ENCODE measurements at regions not wholly inside any gene's neighbourhood (a gene's known extent, or its start where the extent isn't known, plus 50 kb on each side); places are given as distances from the start of the nearest gene placed in this dataset.
"Not testable (repeated sequence)": the region's sequence is repeated elsewhere in the genome, so short reads cannot be mapped to it uniquely, and the experiment has no call there.

DNA sequence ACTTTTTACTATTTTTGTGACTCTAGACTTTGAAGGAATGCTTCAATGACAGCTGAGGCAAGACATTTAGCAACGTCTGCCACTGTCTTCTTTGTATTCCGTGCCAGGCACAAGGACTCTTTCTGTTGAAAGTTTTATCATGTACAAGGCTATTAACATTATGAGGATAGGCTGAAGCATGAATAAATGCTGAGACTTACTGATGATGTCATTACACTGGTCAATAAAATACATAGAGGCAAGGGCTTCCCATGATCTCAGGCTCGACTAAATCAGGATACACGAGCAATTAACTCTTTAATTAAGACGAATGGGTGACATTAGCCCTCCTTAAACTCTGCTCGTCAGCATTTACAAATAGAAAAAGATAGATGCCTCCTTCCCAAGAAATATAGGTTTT, 1393.3 kb upstream of the WWC1 start:
- DNase-seq, result no peak

DNA sequence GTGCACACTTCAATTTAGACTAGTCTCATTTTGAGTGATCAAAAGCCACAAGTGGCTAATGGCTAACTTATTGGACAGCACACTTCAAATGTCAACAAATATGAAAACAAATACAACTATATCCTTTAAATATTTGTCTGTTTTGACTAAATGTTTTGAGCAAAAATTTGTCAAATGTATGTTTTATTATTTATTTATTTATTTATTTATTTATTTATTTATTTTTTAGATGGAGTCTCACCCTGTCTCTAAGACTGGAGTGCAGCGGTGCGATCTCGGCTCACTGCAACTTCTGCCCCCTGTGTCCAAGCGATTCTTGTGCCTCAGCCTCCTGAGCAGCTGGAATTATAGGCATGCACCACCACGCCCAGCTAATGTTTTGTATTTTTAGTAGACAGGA, 1392.1 kb upstream of the WWC1 start:
- DNase-seq, result no peak

DNA sequence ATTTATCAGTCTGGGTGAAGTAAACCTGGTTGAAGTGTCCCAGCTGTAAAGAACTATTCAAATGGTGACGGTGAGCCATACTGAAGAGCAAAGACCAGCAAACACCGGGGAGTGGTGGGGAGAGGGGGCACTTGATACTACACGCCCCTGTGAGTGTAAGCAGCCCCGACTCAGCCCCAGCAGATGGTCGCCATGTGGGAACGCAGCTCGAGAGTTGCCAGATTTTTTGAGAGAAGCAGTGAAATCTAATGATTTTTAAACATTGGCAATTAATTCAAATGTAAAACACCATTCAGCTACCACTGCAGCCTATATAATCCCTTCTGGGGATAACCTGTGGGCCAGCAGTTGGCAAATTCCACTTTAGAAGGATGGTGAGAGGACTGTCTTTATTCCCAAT, 1386.9 kb upstream of the WWC1 start:
- no peak for DNase-seq

GRCh38 chr5:166906991-166907713, 1384.3 kb upstream of the WWC1 start:
- DNase-seq, result no peak

- no peak for DNase-seq
Measured at GRCh38 chr5:166909040-166909439, 1382.4 kb upstream of the WWC1 start.

DNA sequence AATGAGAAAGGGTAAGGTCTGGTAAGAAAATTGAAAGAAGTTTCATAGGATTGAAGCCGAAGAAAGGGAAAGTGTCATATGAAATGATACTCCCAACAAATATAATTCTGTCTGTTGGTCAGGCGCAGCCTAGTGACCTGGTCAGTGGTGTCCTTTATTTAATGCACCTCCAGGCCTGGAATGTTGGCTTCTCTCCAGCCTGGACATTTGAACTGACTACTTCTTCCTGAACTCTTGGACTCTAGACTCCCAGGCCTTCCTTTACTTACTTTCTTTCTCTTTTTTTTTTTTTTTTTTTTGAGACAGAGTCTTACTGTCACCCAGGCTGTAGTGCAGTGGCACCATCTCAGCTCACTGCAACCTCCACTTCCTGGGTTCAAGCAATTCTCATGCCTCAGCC, 1381.5 kb upstream of the WWC1 start:
- DNase-seq, result no peak

DNA sequence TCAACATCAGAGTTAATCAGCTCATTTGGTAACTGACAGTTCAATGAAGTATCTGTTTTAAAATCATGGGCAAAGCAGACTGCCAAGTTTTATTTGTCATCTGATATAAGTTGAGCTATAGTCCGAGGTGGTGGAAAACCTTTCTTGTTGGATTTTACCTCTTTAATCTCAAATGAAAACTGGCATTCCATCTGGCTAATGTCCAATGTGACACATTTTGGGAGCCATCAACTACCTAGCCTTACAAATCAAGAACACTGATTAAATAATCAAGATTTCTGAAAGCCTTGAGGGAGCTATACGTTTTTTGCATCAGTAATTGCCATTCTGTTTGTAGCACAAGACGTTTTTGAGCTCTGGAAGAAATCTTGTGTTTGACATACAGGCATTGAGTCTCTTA, 1380.5 kb upstream of the WWC1 start:
- no peak for DNase-seq

GRCh38 chr5:166916021-166916420, 1375.4 kb upstream of the WWC1 start:
- DNase-seq, result no peak

- no peak for DNase-seq
Measured at GRCh38 chr5:166926138-166926537, 1365.3 kb upstream of the WWC1 start.

- DNase-seq, result not testable (repeated sequence)
Measured at GRCh38 chr5:166926806-166927475, 1364.5 kb upstream of the WWC1 start.

- no peak for DNase-seq
Measured at GRCh38 chr5:166936351-166936750, 1355.1 kb upstream of the WWC1 start.

DNA sequence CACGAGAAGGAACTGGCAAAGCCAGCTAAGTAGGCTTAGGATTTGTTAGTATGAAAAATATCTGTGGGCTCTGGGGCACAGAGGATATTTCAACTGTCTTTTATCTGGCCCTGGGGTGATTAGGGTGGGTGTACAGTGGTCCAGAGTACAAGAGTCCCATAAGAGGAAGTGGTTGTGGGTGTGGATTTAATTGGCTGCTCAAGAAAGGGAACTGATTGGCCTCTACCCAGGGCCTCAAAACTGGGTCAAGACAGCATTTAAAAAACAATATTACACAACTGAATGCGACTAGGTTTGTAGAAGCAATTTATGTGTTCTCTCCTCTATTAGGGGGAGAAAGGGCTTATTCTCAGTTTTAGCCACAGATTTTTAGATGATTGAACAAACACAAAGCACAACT, 1353.4 kb upstream of the WWC1 start:
- no peak for DNase-seq

GRCh38 chr5:166942948-166943347, 1348.5 kb upstream of the WWC1 start:
- no peak for DNase-seq

GRCh38 chr5:166947045-166947444, 1344.4 kb upstream of the WWC1 start:
- no peak for DNase-seq

- no peak for DNase-seq
Measured at GRCh38 chr5:166948679-166949078, 1342.8 kb upstream of the WWC1 start.

- DNase-seq, result no peak
Measured at GRCh38 chr5:166952048-166952447, 1339.4 kb upstream of the WWC1 start.

DNA sequence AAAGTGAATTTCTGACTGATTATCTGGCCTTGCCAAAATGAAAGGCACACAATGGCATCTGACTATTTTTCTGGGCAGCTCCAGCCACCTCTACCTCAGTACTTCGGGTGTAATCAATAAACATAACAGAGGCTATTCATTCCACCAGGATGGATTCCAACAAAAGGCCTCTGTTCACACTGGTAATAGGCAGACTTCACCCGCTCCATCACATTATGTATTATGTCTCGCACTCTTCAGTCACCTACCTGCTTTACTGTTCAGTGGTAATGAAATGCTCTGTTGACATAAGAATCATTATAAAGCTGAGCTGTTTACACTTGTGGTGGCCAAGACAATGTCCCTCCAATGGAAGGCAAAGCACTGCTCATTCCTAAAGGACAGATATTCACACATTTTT, 1333.7 kb upstream of the WWC1 start:
- no peak for DNase-seq

GRCh38 chr5:166959766-166960165, 1331.7 kb upstream of the WWC1 start:
- DNase-seq, result no peak

DNA sequence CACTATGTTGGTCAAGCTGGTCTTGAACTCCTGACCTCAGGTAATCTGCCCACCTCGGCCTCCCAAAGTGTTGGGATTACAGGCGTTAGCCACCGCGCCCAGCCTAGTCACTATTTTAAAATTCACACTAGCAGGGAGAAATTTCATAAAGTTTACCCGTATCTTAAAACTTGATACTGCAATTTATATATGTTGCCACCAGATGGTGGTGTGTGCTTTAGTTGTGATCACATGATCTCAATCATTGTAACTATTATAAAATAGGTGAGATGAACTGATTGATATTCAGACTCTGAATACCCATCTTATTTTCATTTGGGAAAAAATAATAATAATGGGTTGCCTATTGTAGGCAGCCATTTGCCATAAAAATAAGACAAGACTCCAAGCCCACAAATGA, 1330.4 kb upstream of the WWC1 start:
- no peak for DNase-seq

GRCh38 chr5:166961913-166962312, 1329.5 kb upstream of the WWC1 start:
- DNase-seq, result no peak

GRCh38 chr5:166962461-166962860, 1329.0 kb upstream of the WWC1 start:
- no peak for DNase-seq

- no peak for DNase-seq
Measured at GRCh38 chr5:166963596-166963995, 1327.8 kb upstream of the WWC1 start.

DNA sequence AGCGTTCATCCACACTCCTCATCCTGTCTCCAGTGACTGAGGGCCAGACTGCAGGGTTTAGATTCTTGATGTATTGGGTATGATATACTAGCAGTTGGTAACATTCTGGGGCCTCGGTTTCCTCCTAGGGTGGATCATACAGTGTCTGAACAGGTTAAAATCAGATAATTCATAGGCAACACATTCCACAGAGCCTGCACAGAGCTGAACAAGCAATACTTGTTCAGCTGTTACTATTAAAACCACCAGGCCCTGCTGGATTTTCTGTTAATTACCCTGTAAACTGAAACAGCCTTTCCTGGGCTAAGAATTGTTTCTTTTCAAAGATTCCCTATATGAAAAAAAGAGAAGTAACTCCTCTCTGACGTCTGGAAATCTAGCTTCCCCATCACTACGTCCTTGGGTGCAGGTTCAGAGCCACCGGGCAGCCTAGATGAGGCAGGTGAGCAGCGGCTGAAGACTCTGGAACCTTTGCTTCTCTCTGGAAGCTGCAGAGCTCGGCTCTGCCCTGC, 1313.5 kb upstream of the WWC1 start:
- DNase-seq, result no peak

GRCh38 chr5:166979307-166979895, 1312.0 kb upstream of the WWC1 start:
- DNase-seq, result no peak
